Lower leg skin (tissue), 4 donors: ENCODE measurements at regions not wholly inside any gene's neighbourhood (a gene's known extent, or its start where the extent isn't known, plus 50 kb on each side); places are given as distances from the start of the nearest gene placed in this dataset.

Experiments
- DNase-seq, 2 donors: peaks; one replicate each; pipeline ENCODE4 v3.0.0-alpha.2; 2019; ENCODE audit warnings: low spot score in 2 of 2
- H3K4me3 ChIP-seq: fragments of 200-600 bp; sonication (generic); 2 replicates; pipeline ENCODE4 v1.5.1; 2017; ENCODE audit warnings: mild to moderate bottlenecking, low read depth; ENCODE audit not compliant: poor library complexity, severe bottlenecking
- CTCF ChIP-seq, 3 donors: fragments of 450-650 bp; IDR thresholded peaks; one replicate each; pipeline ENCODE4 v1.5.1; 2016; ENCODE audit warnings: antibody characterized with exemption in 3 of 3, mild to moderate bottlenecking in 3 of 3, moderate library complexity in 2 of 3
- POLR2A ChIP-seq, 2 donors: fragments of 450-650 bp; IDR thresholded peaks; one replicate each; pipeline ENCODE4 v1.6.1; 2016 to 2017; ENCODE audit warnings: antibody characterized with exemption in 2 of 2, mild to moderate bottlenecking in 1 of 2, moderate library complexity in 1 of 2
- WGBS, 2 donors: methylation state at CpG; one replicate each; pipeline ENCODE4 v1.1.5; 2018; 5-methylcytosine and 5-hydroxymethylcytosine counted together
- intact Hi-C: fragments of 100-400 bp; cut with DNase I; formaldehyde crosslinking; loops from one replicate; pipeline ENCODE4 v1.15.0; 2023; ENCODE audit warnings: low total_unique reads

- 92 to 97% methylated on average over 1 of the region's 1 CpG for WGBS, 2 donors
- H3K4me3 ChIP-seq, result no peak overlapping the region
- intact Hi-C loops, result no loop called here
- no peak for TF ChIP-seq CTCF (IDR thresholded peaks at IDR 0.05)
- no peak for TF ChIP-seq POLR2A (IDR thresholded peaks at IDR 0.05)
- DNase-seq, result no peak
Measured at GRCh38 chr13:83057119-83057518, 825.2 kb downstream of the SLITRK1 start.

- no peak for DNase-seq
- intact Hi-C loops, result no loop called here
- WGBS, 2 donors, result 88 to 94% methylated on average over 3 of the region's 3 CpGs
- TF ChIP-seq POLR2A (IDR thresholded peaks at IDR 0.05) (no peak), CTCF (IDR thresholded peaks at IDR 0.05) (no peak)
- no peak overlapping the region for H3K4me3 ChIP-seq
Measured at GRCh38 chr13:83056269-83056668, 826.0 kb downstream of the SLITRK1 start.

- no peak overlapping the region for H3K4me3 ChIP-seq
- intact Hi-C loops, result no loop called here
- 48 to 63% methylated on average over 1 of the region's 1 CpG for WGBS, 2 donors
- no peak for TF ChIP-seq CTCF (IDR thresholded peaks at IDR 0.05)
- TF ChIP-seq POLR2A (IDR thresholded peaks at IDR 0.05), result no peak
- DNase-seq, result no peak
Measured at GRCh38 chr13:83048419-83048818, 833.9 kb downstream of the SLITRK1 start.

- no peak for DNase-seq
- intact Hi-C loops, result no loop called here
- TF ChIP-seq CTCF (IDR thresholded peaks at IDR 0.05) (no peak), POLR2A (IDR thresholded peaks at IDR 0.05) (no peak)
- no peak overlapping the region for H3K4me3 ChIP-seq
- 75 to 91% methylated on average over 1 of the region's 1 CpG for WGBS, 2 donors
Measured at GRCh38 chr13:83024955-83025594, 857.2 kb downstream of the SLITRK1 start.

- TF ChIP-seq CTCF (IDR thresholded peaks at IDR 0.05), result no peak
- no peak for TF ChIP-seq POLR2A (IDR thresholded peaks at IDR 0.05)
- intact Hi-C loops, result no loop called here
- DNase-seq, result no peak
- no peak overlapping the region for H3K4me3 ChIP-seq
- WGBS, 2 donors, result 85 to 92% methylated on average over 1 of the region's 1 CpG
Measured at GRCh38 chr13:83024232-83024631, 858.0 kb downstream of the SLITRK1 start.

- TF ChIP-seq POLR2A (IDR thresholded peaks at IDR 0.05) (no peak), CTCF (IDR thresholded peaks at IDR 0.05) (no peak)
- WGBS, 2 donors, result 75 to 84% methylated on average over 4 of the region's 4 CpGs
- no peak for DNase-seq
- H3K4me3 ChIP-seq, result no peak overlapping the region
- intact Hi-C loops, result no loop called here
Measured at GRCh38 chr13:83019986-83020385, 862.3 kb downstream of the SLITRK1 start.
